Progenitor cell of endocrine pancreas (in vitro differentiated cells): ENCODE measurements at regions not wholly inside any gene's neighbourhood (a gene's known extent, or its start where the extent isn't known, plus 50 kb on each side); places are given as distances from the start of the nearest gene placed in this dataset.

Experiments
- DNase-seq: peaks from one replicate; pipeline ENCODE4 v3.0.0; 2021; ENCODE audit warnings: low spot score; ENCODE audit not compliant: unreplicated experiment
- H3K27ac Mint-ChIP-seq: 2 replicates; pipeline ENCODE4 v1.8.0; 2021; ENCODE audit warnings: mild to moderate bottlenecking, moderate library complexity, mixed read lengths
- H3K27me3 Mint-ChIP-seq: 2 replicates; pipeline ENCODE4 v1.8.0; 2021; ENCODE audit warnings: mixed read lengths
- H3K36me3 Mint-ChIP-seq: 2 replicates; pipeline ENCODE4 v1.8.0; 2022; ENCODE audit warnings: mixed read lengths; ENCODE audit not compliant: insufficient read depth
- H3K4me1 Mint-ChIP-seq: 2 replicates; pipeline ENCODE4 v1.8.0; 2021; ENCODE audit warnings: low read depth, mixed read lengths
- H3K4me3 Mint-ChIP-seq: 2 replicates; pipeline ENCODE4 v1.8.0; 2021; ENCODE audit warnings: low read depth, mild to moderate bottlenecking, moderate library complexity, mixed read lengths
- H3K9me3 Mint-ChIP-seq: 2 replicates; pipeline ENCODE4 v1.8.0; 2021; ENCODE audit warnings: low read depth, mixed read lengths
- CTCF ChIP-seq: fragments of 200-600 bp; sonication (generic); IDR thresholded peaks from one replicate; pipeline ENCODE4 v1.5.0; 2021; ENCODE audit warnings: antibody characterized with exemption, mild to moderate bottlenecking; ENCODE audit not compliant: unreplicated experiment

- TF ChIP-seq CTCF = no peak
- Mint-ChIP-seq H3K9me3 (no peaks in the 10 kb centered on the region), H3K4me3 (no peak overlapping the region), H3K4me1 (no peaks in the 10 kb centered on the region), H3K36me3 (no peaks in the 10 kb centered on the region), H3K27ac (no peak overlapping the region), H3K27me3 (peaks cover 22% of the 10 kb centered on the region)
- DNase-seq = no peak
These were observed 70.6 kb downstream of the RSL24D1 start for GRCh38 chr15:55126111-55126510.

GRCh38 chr15:55124616-55125015 lies 72.1 kb downstream of the RSL24D1 start:
- H3K4me1 Mint-ChIP-seq = no peaks in the 10 kb centered on the region
- no peak overlapping the region for H3K4me3 Mint-ChIP-seq
- no peaks in the 10 kb centered on the region for H3K36me3 Mint-ChIP-seq
- peaks cover 22% of the 10 kb centered on the region for H3K27me3 Mint-ChIP-seq
- H3K9me3 Mint-ChIP-seq = no peaks in the 10 kb centered on the region
- DNase-seq = no peak
- TF ChIP-seq CTCF = no peak
- H3K27ac Mint-ChIP-seq = no peak overlapping the region

GRCh38 chr15:55118344-55118870 lies 78.3 kb downstream of the RSL24D1 start:
- Mint-ChIP-seq H3K4me3 (no peak overlapping the region), H3K36me3 (no peaks in the 10 kb centered on the region), H3K9me3 (no peaks in the 10 kb centered on the region), H3K27ac (no peak overlapping the region), H3K4me1 (no peaks in the 10 kb centered on the region), H3K27me3 (peaks cover 1% of the 10 kb centered on the region)
- DNase-seq = no peak
- no peak for TF ChIP-seq CTCF

GRCh38 chr15:55116636-55117035 lies 80.1 kb downstream of the RSL24D1 start:
- no peak for TF ChIP-seq CTCF
- no peak overlapping the region for H3K27ac Mint-ChIP-seq
- no peaks in the 10 kb centered on the region for H3K27me3 Mint-ChIP-seq
- H3K4me3 Mint-ChIP-seq = no peak overlapping the region
- DNase-seq = no peak
- no peaks in the 10 kb centered on the region for H3K4me1 Mint-ChIP-seq
- no peaks in the 10 kb centered on the region for H3K9me3 Mint-ChIP-seq
- H3K36me3 Mint-ChIP-seq = no peaks in the 10 kb centered on the region

- Mint-ChIP-seq H3K36me3 (no peaks in the 10 kb centered on the region), H3K9me3 (no peaks in the 10 kb centered on the region), H3K4me1 (no peaks in the 10 kb centered on the region), H3K27me3 (no peaks in the 10 kb centered on the region), H3K27ac (no peak overlapping the region), H3K4me3 (no peak overlapping the region)
- TF ChIP-seq CTCF = no peak
- DNase-seq = no peak
These were observed 83.0 kb downstream of the RSL24D1 start for GRCh38 chr15:55113736-55114135.
